NCI-H345 treated with DMSO at 0.1 percent for 48 hours (cell line): ENCODE measurements at regions not wholly inside any gene's neighbourhood (a gene's known extent, or its start where the extent isn't known, plus 50 kb on each side); places are given as distances from the start of the nearest gene placed in this dataset.

Experiments used
- DNase-seq: peaks from one replicate; lab custom pipeline; 2025; ENCODE audit not compliant: unreplicated experiment; lab: John Stamatoyannopoulos, UW

DNA sequence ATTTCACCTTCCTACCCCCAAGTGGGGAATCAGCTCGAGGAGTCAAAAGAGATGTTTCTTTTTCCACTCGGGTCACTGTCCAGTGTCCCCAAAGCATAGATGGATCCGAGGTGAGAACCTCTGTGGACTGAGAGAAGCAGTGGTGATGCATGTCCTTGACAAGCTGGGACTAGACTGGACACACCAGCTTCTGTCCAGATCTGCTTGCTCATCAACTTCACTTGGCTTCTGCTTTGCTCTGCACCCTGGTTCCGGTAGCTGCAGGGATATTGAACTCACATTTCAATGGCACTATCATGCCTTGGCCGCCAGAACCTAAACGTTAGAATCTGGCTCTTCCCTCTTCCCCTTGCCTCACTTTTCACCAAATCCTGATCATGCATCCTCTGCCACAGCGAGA, 50.3 kb upstream of the CXCL12 start:
- DNase-seq, result no peak

GRCh38 chr10:44436240-44436639, 51.3 kb upstream of the CXCL12 start:
- no peak for DNase-seq

GRCh38 chr10:44437840-44438511, 53.1 kb upstream of the CXCL12 start:
- no peak for DNase-seq

- DNase-seq, result no peak
Observed at GRCh38 chr10:44439239-44439957, 54.5 kb upstream of the CXCL12 start.

DNA sequence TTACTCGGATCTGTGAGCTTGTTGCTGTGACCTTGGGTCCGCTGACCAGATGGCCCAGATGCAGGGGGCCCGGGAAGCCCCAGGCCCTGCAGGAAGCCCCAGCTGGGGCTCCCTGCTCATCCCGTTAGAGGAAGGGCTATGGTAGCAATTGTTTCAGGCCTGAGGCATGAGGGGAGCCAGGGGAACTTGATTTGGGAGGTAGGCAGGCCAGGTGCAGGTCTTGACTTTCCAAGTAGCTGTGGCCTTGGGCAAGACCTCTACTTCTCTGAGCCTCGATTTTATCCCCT, 55.0 kb upstream of the CXCL12 start:
- DNase-seq, result no peak

- DNase-seq, result no peak
Observed at GRCh38 chr10:44457259-44457658, 72.4 kb upstream of the CXCL12 start.

GRCh38 chr10:44458671-44459413, 73.9 kb upstream of the CXCL12 start:
- DNase-seq, result no peak

DNA sequence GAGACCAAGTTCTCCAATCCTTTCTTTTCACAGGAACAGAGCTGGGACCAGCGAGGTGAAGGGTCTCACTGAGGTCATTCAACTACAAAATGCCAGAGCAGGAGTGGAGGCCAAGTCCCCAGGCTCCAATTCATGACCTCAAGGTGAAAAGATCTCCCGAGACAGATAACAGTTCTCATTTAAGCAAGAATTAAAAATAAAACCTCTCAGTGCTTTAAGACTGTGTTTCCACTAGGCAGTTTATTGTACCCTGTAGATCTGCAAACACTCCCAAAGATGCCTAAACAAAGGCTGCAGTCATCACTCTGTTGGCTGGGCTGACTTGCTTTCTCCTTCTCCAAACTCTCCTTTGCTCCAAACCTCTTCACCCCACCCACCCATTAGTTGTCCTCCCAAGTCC, 74.8 kb upstream of the CXCL12 start:
- no peak for DNase-seq

GRCh38 chr10:44460416-44460815, 75.5 kb upstream of the CXCL12 start:
- no peak for DNase-seq

DNA sequence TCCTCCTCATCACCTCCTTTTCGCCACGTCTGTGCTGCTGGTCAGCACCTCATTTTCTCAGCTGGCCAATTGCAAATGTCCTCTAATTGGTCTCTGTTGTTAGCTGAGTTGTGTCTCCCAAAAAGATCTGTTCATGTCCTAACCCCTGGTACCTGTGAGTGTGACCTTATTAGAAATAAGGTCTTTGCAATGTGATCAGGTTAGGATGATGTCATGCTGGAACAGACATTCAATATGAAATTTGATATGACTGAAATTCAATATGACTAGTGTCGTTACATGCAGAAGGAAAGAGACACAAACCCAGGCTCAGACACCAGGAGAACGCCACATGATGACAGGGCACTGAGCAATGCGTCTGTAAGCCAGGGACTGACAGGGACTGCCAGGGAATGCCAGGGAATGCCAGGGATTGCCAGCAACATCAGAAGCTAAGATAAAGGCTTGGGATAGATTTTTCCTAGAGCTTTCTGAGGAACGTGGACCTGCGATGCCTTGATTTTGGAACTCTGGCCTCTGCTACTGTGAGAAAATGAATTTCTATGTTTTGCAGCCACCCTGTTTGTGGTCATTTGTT, 77.5 kb upstream of the CXCL12 start:
- DNase-seq, result no peak

GRCh38 chr10:44463511-44464121, 78.7 kb upstream of the CXCL12 start:
- DNase-seq, result no peak

DNA sequence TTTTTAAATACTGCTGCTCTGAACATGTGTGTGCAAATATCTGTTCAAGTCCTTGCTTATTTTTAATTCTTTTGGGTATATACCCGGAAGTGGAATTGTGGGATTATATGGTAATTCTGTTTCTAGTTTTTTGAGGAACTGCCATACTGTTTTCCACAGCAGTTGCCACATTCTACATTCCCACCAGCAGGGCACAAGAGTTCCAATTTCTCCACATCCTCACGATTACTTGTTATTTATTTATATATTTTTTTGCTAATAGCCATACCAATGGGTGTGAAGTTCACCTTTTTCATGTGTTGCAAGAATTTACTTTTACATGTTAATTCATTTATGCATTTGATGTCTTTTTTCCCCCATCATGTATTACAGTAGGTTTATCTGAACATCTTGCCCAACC, 79.6 kb upstream of the CXCL12 start:
- no peak for DNase-seq

- no peak for DNase-seq
Observed at GRCh38 chr10:44465401-44466115, 80.7 kb upstream of the CXCL12 start.

GRCh38 chr10:44466236-44466635, 81.3 kb upstream of the CXCL12 start:
- DNase-seq, result no peak

DNA sequence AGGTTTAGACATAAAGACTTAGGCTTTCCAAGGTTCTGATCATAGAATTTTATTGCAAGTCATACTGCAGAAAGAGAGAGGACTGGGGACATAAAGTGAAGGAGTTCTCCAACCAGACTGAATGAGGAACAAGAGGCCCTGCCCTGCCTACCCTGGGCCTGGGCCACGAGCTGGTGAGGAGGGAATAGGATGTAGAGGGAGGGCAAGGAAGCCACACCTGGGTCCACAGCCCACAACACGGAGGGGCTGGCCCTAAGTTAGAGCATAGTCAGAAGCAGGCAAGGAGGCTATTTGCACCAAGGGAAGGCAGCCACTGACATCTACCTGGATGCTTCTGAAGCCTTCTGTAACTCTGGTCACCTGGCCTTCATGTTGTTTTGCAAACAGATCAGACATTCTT, 82.2 kb upstream of the CXCL12 start:
- no peak for DNase-seq

DNA sequence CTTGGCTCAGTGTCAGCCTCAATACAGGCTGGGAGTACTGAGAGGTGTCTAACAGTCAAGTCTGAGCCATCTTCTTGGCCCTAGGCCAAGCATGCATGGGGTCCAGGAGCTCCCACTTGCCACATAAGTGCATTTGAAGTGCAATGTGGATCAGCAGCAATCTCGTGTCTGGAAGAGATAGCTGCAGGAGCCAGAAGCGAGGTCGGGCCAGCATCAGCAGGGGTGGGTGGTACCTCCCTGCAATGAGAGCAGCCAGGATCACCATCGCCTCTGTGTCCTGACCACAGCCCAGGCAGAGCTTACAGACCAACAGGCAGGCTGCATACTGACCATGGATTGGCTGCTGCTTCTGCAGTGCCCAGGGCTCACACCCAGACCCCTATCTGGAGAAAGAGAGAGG, 83.0 kb upstream of the CXCL12 start:
- no peak for DNase-seq

DNA sequence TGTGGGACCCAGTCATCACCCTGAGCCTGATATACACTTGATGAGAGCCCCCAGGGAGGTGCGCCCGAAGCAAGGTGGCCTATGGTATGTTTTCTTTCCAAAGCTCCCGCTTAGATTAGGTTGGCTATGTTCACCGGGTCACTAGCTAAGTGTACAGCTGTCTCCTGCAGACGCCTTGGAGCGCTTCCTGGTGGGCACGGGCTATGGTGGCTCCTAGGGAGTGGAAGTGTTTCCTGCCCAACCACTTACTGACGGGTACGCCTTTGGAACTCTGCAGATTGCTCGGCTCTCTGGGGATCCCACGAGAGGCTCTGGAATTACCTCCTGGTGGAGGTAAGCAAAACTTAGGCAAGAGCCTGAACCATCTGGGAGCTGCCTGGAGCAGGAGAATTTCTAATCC, 83.6 kb upstream of the CXCL12 start:
- no peak for DNase-seq

GRCh38 chr10:44468965-44469364, 84.1 kb upstream of the CXCL12 start:
- DNase-seq, result no peak

DNA sequence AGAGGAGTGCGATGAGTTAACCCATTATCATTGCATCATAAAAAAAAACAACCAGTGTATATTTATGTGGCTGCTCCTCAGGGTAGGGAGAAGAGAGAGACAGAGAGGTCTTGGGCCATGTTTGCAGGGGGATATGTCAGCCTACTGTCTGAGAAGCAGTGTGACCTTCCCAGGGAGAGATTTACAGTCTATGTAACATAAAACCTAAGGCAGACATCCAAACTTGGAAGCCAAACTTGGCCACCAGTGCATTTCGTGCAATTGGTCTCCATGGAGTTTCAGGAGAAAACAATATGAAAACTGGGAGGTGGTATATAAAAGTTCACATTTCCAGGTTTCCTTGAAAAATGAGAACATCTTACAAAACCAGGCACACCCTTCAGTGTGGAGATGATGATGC, 85.9 kb upstream of the CXCL12 start:
- DNase-seq, result no peak

- no peak for DNase-seq
Observed at GRCh38 chr10:44471410-44471809, 86.5 kb upstream of the CXCL12 start.

- DNase-seq, result no peak
Observed at GRCh38 chr10:44473146-44473545, 88.2 kb upstream of the CXCL12 start.
